Activated T-cell treated with anti-CD3 and anti-CD28 coated beads, Interleukin-2, amount 50 U/mL, for 72 hours (primary cell): ENCODE measurements at regions not wholly inside any gene's neighbourhood (a gene's known extent, or its start where the extent isn't known, plus 50 kb on each side); places are given as distances from the start of the nearest gene placed in this dataset.
"Not testable (repeated sequence)": the region's sequence is repeated elsewhere in the genome, so short reads cannot be mapped to it uniquely, and the experiment has no call there.

Source experiments
- ATAC-seq, 2 donors: fragments of 150-1000 bp; cut with Tn5 transposase; replicated peaks in 1 of 2; 2 replicates each; pipeline ENCODE4 v1.10.0; 2021; ENCODE audit warnings: moderate library complexity in 2 of 2, mild to moderate bottlenecking in 1 of 2
- DNase-seq, 2 donors: peaks; one replicate each; pipeline ENCODE4 v3.0.0; 2021 to 2022; ENCODE audit warnings: mixed read lengths in 1 of 2
- H3K27ac Mint-ChIP-seq: one replicate; pipeline ENCODE4 v1.8.0; 2022; ENCODE audit warnings: mild to moderate bottlenecking, moderate library complexity, mixed read lengths
- H3K27me3 Mint-ChIP-seq: one replicate; pipeline ENCODE4 v1.8.0; 2022; ENCODE audit warnings: low read depth, mixed read lengths
- H3K36me3 Mint-ChIP-seq, 2 donors: one replicate each; pipeline ENCODE4 v1.8.0; 2022; ENCODE audit warnings: mixed read lengths in 2 of 2, mild to moderate bottlenecking in 1 of 2; ENCODE audit not compliant: insufficient read depth in 2 of 2
- H3K4me1 Mint-ChIP-seq: one replicate; pipeline ENCODE4 v1.8.0; 2022; ENCODE audit warnings: low read depth, mixed read lengths
- H3K4me3 Mint-ChIP-seq, 2 donors: one replicate each; pipeline ENCODE4 v1.8.0; 2022; ENCODE audit warnings: mild to moderate bottlenecking in 2 of 2, mixed read lengths in 2 of 2, moderate library complexity in 2 of 2
- H3K9me3 Mint-ChIP-seq, 2 donors: one replicate each; pipeline ENCODE4 v1.8.0; 2022; ENCODE audit warnings: mixed read lengths in 2 of 2

DNA sequence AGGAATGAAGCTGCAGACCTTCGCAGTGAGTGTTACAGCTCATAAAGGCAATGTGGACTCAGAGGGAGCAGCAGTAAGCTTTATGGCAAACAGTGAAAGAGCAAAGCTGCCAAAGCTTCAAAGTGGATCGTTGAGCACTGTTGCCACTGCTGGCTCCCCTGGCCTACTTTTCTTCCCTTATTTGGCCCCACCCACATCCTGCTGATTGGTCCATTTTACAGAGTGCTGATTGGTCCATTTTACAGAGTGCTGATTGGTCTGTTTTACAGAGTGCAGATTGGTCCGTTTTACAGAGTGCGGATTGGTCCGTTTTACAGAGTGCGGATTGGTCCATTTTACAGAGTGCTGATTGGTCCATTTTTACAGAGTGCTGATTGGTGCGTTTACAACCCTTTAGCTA lies 451.9 kb upstream of the NFE2L3 start:
- not testable (repeated sequence) for H3K4me3 Mint-ChIP-seq, ATAC-seq, H3K36me3 Mint-ChIP-seq, H3K27me3 Mint-ChIP-seq, H3K27ac Mint-ChIP-seq, DNase-seq, H3K4me1 Mint-ChIP-seq
- H3K9me3 Mint-ChIP-seq, result peaks cover 3 to 12% of the 10 kb centered on the region in 2 donors

DNA sequence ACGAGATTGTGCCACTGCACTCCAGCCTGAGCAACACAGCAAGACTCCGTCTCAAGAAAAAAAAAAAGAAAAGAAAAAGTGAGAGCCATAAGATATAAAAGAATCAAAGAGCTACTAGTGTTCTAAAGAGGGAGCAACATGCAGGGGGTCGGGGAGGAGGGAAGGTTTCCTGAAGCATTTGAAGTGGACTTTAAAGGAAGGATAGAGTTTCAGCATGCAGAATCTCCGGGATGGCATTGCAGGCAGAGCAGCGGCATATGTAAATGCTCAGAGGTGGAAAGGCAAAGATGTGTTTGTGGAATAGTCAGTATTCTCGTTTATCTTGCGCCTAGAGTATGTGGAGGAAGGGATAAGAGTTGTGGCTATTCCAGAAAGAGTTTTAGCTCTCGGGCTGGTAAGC lies 447.6 kb upstream of the NFE2L3 start:
- no peak for DNase-seq
- no peak for ATAC-seq
- H3K4me1 Mint-ChIP-seq, result no peaks in the 10 kb centered on the region
- no peak overlapping the region for H3K4me3 Mint-ChIP-seq
- H3K36me3 Mint-ChIP-seq, result no peaks in the 10 kb centered on the region
- H3K27ac Mint-ChIP-seq, result no peak overlapping the region
- peaks cover 3 to 12% of the 10 kb centered on the region in 2 donors for H3K9me3 Mint-ChIP-seq
- H3K27me3 Mint-ChIP-seq, result no peaks in the 10 kb centered on the region

DNA sequence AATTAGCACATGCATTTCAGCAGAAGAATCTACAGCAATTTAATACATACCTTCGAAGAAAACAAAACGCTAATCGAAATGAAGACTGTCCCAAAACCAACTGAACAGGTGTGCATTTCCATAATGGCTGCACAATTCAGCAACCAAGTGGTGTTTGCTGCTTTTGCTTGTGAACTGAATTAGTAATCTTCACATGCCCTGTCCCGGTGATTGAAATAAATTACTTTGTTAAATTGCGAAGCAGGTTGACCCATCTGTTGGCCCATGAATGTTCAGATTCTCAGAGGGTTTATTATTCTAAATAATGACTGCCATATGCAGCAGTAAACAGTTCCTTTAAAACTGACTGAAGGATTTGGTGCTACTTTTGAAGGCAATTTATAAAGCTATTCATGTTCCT lies 445.2 kb upstream of the NFE2L3 start:
- no peak for ATAC-seq
- Mint-ChIP-seq H3K36me3 (no peaks in the 10 kb centered on the region), H3K9me3 (peaks cover 3 to 12% of the 10 kb centered on the region in 2 donors), H3K27ac (no peak overlapping the region), H3K27me3 (no peaks in the 10 kb centered on the region), H3K4me3 (no peak overlapping the region), H3K4me1 (no peaks in the 10 kb centered on the region)
- DNase-seq, result no peak

DNA sequence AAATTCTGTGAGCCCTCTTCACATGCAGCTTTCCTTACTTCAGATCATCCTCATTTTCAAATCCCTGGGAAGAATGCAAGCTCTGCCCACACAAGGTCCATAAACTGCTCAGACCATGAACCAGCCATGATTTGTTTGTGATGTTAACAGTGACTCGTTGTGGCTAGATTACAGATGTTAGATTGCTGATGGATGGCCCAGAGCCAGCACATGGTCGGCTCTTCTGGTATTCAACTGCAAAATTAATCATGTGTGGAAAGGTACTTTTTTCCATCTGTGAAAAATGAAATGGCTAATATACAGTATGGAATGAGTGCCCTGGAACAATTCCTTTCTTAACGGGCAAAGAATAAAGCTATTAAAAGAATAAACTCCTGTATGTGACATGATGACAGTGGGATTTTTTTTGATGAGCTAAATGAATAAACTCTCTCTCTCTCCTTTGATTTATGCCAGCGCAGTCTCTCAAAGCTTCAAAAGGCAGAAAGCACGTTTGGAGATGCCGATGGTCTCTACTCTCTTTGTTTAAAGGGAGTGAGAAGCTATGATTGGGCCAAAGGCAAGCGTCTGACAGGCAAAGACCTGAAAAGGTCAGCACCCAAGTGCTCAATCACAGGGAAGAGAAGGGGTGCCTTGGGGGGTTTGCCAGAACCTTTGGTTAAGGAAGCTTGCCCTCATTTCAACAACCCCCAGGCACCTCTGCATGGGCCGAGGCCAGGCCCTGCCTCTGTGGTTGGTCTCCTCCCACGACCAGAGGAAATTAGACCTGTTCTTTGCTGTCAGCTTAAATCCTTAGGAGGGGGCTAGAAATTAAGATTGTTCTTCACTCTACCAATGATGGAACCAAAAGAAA lies 444.0 kb upstream of the NFE2L3 start:
- DNase-seq (no peak), ATAC-seq (no peak)
- Mint-ChIP-seq H3K27me3 (no peaks in the 10 kb centered on the region), H3K9me3 (peaks cover 0 to 10% of the 10 kb centered on the region in 2 donors), H3K36me3 (no peaks in the 10 kb centered on the region), H3K4me1 (no peaks in the 10 kb centered on the region), H3K27ac (no peak overlapping the region), H3K4me3 (no peak overlapping the region)

DNA sequence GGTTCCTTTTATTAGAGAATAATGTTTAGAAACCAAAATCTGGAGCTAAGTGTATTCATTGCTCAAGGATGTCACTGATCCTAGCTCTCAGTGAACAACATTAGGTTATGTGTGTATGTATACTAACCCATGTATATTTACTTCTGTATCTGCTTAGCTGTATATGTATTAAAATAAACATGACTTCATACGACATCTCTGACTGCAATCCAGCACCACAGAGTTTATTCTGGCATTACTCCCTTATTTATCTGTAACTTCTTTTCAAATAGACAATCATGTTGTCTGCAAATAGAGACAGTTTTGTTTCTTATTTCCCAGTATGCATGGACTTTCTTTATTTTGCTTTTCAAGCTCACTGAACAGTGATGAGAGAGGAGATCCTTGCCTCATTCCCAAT lies 441.0 kb upstream of the NFE2L3 start:
- Mint-ChIP-seq H3K4me1 (no peaks in the 10 kb centered on the region), H3K27ac (no peak overlapping the region), H3K36me3 (no peaks in the 10 kb centered on the region), H3K9me3 (no peaks in the 10 kb centered on the region), H3K4me3 (no peak overlapping the region), H3K27me3 (peaks cover 6% of the 10 kb centered on the region)
- no peak for ATAC-seq
- no peak for DNase-seq

DNA sequence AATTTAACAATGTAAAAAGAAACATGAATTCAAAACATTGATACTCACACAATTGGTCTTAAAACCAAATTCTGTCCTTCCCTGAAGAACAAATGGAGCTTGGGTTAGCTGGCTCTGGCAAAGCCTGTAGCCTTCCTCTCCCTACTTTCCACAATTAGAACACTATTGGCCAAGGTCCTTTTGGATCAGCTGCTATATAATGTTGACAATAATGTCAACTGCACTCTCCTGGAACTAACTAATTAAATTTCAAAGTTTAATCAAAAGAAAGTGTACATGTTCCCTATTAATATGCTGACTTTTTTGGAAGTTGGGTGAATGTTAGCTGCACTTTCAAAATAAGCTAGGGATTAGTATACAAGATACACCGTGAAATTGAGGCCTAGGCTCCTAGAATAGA lies 440.1 kb upstream of the NFE2L3 start:
- Mint-ChIP-seq H3K36me3 (no peaks in the 10 kb centered on the region), H3K4me3 (no peak overlapping the region), H3K27ac (no peak overlapping the region), H3K4me1 (no peaks in the 10 kb centered on the region), H3K9me3 (no peaks in the 10 kb centered on the region), H3K27me3 (peaks cover 6% of the 10 kb centered on the region)
- DNase-seq (no peak), ATAC-seq (no peak)

DNA sequence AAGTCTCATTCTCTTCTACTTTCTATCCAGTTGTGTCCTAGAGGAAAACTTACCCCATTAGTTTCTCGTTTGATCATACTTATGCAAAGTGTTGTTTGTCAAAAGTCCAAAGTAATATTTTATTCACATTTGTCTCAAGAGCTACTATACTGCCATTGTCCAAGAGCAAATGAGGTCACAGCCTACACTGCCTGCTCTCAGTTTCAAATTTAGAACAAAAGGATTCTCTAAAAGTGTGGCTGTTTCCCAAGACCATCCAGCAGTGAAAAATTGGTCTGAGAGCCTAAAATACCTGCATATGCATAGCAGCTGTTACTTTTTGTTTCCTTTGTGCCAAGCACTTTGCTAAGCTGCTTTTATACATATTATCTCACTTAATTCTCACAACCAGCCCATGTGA lies 439.5 kb upstream of the NFE2L3 start:
- H3K9me3 Mint-ChIP-seq, result no peaks in the 10 kb centered on the region
- H3K36me3 Mint-ChIP-seq, result no peaks in the 10 kb centered on the region
- no peaks in the 10 kb centered on the region for H3K4me1 Mint-ChIP-seq
- DNase-seq (no peak), ATAC-seq (no peak)
- no peak overlapping the region for H3K4me3 Mint-ChIP-seq
- H3K27ac Mint-ChIP-seq, result no peak overlapping the region
- H3K27me3 Mint-ChIP-seq, result peaks cover 6% of the 10 kb centered on the region

DNA sequence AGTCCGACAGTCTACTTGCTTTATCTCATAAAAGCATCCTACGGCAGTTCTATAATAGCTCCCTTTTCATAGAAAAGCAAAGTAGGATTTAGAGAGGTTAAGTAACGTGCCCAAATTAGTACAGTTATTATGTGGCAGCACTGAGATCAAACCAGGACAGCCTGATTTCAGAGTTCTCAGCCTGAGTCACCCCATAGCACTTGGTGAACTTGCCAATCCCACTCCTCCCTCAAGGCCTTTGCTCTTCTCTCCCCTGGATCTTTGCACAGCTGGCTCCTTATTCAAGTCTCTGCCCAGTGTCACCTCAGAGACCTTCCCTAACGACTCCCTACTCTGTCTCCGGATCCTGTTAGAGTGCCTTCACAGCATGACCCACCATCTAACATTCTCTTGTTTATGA lies 438.0 kb upstream of the NFE2L3 start:
- Mint-ChIP-seq H3K4me3 (no peak overlapping the region), H3K9me3 (no peaks in the 10 kb centered on the region), H3K27ac (no peak overlapping the region), H3K4me1 (no peaks in the 10 kb centered on the region), H3K36me3 (no peaks in the 10 kb centered on the region), H3K27me3 (peaks cover 6% of the 10 kb centered on the region)
- ATAC-seq (no peak), DNase-seq (no peak)

DNA sequence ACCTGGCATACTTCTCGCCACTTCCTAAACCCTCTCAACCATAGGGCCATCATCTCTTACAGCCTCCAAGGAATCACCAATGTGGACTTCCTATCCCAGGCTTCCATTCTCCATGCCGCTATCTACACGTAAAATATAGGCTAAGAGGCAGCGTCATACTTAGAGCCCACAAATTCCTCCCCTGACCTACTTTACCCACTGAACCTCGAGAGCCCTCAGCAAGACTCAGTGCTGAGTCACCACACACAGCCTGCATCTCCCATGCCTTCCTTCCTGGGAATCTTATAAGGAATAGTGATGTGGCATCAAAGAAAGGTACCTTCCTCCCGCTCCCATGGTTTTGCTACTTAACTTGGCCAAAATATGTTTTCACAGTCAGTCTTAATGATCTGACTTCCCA lies 435.6 kb upstream of the NFE2L3 start:
- H3K36me3 Mint-ChIP-seq, result no peaks in the 10 kb centered on the region
- DNase-seq (no peak), ATAC-seq (no peak)
- no peaks in the 10 kb centered on the region for H3K4me1 Mint-ChIP-seq
- no peaks in the 10 kb centered on the region for H3K9me3 Mint-ChIP-seq
- no peak overlapping the region for H3K27ac Mint-ChIP-seq
- H3K4me3 Mint-ChIP-seq, result no peak overlapping the region
- peaks cover 6% of the 10 kb centered on the region for H3K27me3 Mint-ChIP-seq

DNA sequence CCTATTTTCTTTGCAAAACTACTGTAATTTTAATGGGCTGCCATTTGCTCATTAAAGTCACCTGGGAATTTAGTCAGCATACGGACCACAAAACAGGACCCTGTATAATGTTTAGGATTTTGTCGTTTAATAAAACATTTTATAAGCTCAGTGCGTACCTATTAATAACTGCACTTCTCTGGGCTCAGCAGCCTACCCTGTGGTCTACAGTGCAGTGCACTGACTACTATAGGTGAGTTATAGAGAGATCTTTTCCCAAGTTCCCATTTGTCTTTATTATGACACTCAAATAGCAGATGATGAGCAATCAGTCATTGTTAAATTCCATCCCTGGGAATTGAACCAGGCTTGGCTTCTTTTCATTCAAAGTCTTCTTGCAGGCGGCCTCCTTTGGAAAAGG lies 433.4 kb upstream of the NFE2L3 start:
- ATAC-seq, result no peak
- Mint-ChIP-seq H3K27ac (no peak overlapping the region), H3K4me3 (no peak overlapping the region), H3K27me3 (peaks cover 6% of the 10 kb centered on the region), H3K9me3 (no peaks in the 10 kb centered on the region), H3K36me3 (no peaks in the 10 kb centered on the region), H3K4me1 (no peaks in the 10 kb centered on the region)
- no peak for DNase-seq

DNA sequence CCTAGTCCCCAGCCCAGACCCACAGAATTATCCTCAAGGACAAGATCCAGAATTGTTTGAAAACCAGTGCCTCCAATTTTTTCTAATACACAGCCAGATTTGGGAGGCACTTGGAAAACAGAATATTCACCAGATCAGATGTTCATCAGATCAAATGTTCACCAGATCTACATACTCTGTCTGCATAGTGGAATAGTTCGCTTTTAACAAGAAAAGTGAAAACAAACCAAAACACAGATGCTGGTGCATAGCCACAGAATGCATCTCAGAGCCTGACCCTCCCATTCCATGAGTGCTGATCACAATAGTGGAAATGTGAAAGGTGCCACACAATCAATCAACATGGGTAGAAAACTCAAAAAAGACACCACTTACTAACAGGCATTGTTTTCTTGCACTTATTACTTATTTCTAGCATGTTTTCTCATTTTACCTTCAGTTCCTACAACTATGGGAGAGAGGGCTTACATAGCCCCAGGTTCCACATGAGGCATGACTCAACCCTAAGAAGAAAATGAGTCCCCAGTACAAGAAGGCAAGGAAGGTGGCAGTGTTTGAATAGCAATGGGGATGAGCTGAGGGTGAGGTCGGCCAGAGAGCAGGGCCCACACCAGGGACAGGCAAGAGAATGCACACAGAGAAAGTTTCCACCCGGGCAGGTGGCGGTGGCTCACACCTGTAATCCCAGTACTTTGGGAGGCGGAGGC lies 432.7 kb upstream of the NFE2L3 start:
- H3K4me1 Mint-ChIP-seq, result no peaks in the 10 kb centered on the region
- no peaks in the 10 kb centered on the region for H3K36me3 Mint-ChIP-seq
- DNase-seq, result no peak

DNA sequence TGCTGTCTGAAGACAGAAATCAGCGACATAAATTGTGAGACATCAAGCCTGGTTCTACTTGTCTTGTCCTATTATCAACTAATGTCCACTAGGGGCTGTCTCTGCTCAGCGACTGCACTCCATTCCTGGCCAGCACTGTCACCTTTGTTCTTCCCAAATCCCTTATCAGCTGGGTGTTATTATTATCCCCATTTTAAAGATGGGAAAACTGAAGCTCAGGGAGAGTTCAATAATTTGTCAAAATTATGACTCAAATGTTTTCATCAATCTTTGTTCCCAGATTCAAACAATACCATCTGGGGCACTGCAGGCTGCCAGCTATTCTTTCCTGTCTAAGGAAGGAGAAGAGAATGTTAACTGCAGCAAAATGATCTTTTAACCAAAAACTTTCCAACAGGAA lies 431.6 kb upstream of the NFE2L3 start:
- ATAC-seq, result no peak
- Mint-ChIP-seq H3K4me1 (no peaks in the 10 kb centered on the region), H3K36me3 (no peaks in the 10 kb centered on the region), H3K27ac (no peak overlapping the region), H3K27me3 (peaks cover 8% of the 10 kb centered on the region), H3K4me3 (no peak overlapping the region), H3K9me3 (no peaks in the 10 kb centered on the region)
- DNase-seq, result no peak

More for the DNA sequence above, 432.7 kb upstream of the NFE2L3 start:
- Mint-ChIP-seq H3K27me3 (peaks cover 6% of the 10 kb centered on the region), H3K4me3 (no peak overlapping the region), H3K9me3 (no peaks in the 10 kb centered on the region), H3K27ac (no peak overlapping the region)
- ATAC-seq, result no peak

DNA sequence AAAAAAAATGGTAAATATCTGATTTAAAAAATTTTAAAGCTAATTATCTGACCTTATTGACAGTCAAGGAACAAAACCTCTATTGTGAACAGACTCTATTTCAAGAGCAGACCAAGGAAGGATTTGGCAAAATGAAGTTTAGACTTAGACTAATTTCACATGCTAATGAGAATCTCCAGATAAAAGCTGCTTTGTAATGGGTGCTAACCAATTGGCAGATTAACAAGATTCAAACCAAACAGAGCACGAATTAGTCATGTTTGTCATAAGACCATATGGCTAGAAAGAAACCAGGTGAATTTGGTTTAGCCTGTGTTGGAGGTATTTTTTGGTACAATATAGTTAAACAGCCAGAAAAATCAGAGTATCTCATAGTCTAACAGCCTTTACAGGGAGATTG lies 429.1 kb upstream of the NFE2L3 start:
- Mint-ChIP-seq H3K4me1 (no peaks in the 10 kb centered on the region), H3K36me3 (no peaks in the 10 kb centered on the region), H3K27me3 (peaks cover 6% of the 10 kb centered on the region), H3K9me3 (no peaks in the 10 kb centered on the region), H3K27ac (no peak overlapping the region), H3K4me3 (no peak overlapping the region)
- DNase-seq, result no peak
- no peak for ATAC-seq

DNA sequence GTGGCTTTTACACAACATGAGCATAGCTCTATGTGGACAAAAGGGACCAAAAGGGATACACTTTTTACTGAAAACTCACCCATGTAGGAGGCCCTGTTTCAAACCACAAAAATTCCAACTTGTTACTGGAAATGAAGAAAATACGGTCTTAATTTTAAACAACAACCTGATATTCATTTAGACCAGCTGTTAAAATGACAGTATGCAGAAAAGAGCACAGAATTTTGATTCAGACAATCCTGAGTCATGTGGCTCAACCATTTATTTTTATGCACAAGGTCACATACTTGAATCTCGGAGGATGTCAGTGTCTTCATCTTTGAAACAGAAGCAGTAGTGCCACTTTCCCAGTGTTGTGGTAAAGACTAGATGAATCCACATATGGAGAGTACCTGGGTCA lies 426.5 kb upstream of the NFE2L3 start:
- H3K9me3 Mint-ChIP-seq, result no peaks in the 10 kb centered on the region

More for the DNA sequence above, 426.5 kb upstream of the NFE2L3 start:
- Mint-ChIP-seq H3K36me3 (no peaks in the 10 kb centered on the region), H3K4me3 (no peak overlapping the region), H3K27ac (no peak overlapping the region), H3K27me3 (peaks cover 6% of the 10 kb centered on the region), H3K4me1 (no peaks in the 10 kb centered on the region)
- ATAC-seq (no peak), DNase-seq (no peak)
